ENCODE measurements at regions not wholly inside any gene's neighbourhood (a gene's known extent, or its start where the extent isn't known, plus 50 kb on each side); places are given as distances from the start of the nearest gene placed in this dataset.

DNA sequence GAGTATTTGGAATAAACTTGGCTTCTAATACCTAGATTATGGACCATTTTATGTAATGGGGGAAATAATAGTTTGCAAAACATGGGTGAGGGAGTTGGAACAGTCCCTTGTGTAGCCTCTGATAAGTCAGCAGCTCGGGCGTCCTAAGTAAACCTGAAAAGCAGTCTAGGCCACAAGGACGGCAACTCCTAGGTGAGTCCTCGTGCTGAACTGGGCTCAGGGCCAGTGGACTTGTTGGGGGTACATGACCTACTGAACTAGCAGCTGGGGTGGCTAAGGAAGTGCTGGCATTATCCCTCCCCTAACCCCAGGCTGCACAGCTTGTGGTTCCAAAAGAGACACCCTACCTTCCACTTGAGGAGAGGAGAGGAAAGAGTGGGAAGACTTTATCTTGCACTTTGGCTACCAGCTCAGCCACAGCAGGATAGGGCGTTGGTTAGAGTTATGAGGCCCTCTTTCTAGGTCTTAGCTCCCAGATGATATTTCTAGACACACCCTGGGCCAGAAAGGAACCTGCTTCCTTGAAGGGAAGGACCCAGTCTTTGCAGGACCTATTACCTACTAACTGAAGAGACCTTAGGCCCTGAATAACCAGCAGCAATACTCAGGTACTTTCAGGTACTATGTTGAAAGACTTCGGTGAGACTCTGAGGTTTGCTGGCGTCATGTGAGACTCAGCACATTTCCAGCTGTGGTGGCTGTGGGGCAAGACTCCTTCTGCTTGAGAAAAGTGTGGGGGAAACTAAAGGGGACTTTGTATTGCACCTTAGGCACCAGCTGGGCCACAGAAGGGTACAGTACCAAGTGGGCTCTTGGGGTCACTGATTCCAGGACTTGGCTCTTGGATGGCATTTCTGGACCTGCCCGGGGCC lies 71.0 kb downstream of the AQP4 start:
- DNase-seq, result no peak

- no peak for DNase-seq
Measured at GRCh38 chr18:26792661-26793060, 72.8 kb downstream of the AQP4 start.

DNA sequence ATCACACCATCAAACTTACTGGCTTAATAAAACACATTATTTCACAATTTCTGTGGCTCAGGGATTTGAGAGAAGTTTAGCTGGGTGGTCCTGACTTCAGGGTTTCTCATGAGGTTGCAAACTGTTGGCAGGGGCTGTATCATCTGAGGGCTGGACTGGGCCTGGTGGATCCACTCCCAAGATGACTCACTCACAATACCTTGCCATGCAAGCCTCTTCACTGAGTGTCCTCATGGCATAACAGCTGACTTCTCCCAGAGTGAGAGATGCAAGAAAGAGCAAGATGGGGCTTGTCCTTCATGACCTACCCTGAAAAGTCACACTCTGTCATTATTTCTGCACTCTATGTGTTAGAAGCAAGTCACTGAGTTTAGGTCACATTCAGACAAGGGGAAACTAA lies 73.8 kb downstream of the AQP4 start:
- DNase-seq, result no peak

- no peak for DNase-seq
Measured at GRCh38 chr18:26784599-26784998, 80.9 kb downstream of the AQP4 start.

DNA sequence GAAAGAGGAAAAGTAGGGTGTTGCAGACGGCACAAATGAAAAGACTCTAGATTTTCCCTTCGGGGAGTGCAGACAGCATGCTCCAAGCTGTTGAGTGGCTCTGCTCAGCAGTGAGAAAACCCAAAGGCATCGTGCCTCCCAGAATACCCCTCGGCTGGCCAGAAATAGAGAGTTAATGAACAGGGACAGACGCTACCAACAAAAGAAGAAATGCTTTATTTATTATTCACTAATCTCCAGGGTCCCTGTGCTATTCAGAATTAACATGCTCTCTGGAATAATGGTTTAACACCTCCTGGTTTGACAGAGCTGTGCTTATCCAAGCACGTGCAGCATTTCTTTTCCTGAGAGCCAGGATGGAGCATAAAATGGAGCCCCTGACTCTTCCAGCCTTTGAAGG lies 82.3 kb downstream of the AQP4 start:
- DNase-seq, result no peak

GRCh38 chr18:26780520-26781325 lies 84.8 kb downstream of the AQP4 start:
- no peak for DNase-seq

DNA sequence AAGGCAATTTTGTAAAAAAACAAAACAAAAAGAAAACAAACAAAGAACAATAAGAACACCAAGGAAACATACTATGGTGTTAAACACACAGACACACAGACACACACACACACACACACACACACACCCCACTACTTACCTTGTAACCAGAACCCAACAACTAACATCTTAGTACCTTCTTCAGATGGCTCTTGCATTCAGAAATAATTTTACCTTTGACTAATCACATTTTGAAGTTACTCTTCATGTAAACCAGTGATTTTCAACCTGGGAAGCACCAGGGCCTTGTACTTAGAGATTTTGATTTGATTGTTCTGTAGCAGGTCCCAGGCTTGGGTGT lies 87.5 kb downstream of the AQP4 start:
- no peak for DNase-seq

DNA sequence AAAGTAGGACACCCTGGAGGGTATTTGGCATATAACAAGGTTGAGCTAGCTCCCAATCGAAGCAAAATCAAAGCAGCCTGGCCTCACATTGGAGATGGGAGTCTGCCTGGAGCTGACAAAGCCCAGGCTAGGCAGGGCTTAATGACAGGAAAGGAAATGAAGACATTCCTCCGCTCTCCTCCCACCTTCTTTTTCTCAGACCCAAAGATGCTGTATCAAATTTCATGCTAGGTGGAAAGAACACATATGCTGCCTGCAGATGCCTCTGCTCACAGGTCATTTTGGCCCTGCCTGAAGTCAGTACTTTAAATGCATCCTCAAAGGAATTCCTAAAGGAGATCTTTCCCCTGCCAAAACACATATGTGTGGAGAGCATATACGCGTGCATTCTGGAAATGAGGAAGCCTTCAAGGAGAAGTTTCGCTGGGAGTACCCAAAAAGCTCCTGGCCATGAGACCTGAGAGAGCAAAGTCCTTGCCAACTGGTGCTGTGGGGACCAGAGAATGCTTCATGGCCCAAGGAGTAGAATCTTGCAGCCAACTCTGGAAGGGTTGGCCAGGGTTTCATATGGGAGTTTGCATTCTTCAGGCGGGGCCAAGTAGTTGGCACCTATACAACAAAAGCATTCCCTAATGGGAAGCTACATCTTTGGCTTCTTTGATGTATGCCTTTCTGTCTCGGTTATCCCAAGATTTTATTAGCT lies 88.0 kb downstream of the AQP4 start:
- no peak for DNase-seq

GRCh38 chr18:26772691-26773090 lies 92.8 kb downstream of the AQP4 start:
- DNase-seq, result no peak

DNA sequence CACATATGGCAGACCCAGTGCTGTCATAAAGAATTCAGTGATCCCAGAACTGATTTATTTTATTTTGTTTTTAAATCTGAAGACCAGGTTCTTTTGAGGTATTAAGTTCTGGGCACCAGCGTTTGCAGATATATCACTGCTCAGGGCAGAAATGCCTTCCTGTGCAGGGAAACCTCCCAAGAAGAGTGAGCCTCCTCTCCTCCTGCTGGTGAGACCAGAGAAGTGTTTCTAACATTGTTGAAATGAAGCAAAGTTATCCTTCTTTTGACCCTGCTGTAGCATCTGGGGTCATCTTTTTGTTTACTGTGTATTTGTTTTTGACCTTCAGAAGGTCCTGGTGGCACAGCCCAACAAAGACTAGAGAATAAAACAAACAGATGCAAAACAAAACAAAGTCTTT lies 94.0 kb downstream of the AQP4 start:
- DNase-seq, result no peak

DNA sequence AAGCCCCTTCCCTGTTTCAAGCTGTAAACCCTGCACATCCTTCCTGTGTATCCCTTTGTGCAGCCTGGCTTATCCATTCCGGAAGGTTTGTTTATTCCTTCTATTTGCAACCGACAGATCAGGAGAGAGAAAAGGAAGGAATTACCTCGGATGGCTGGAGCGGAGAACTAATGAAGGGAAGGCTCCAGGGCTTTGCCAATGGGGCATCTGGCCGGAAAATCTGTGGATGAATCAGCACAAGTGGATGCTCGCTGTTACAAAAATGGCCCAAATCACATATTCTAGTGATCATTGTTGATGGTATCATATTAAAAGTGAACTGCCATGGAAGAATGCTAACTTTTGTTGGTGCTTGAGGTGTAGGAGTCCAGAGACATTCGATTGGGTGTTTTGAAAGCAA lies 97.1 kb downstream of the AQP4 start:
- DNase-seq, result no peak

DNA sequence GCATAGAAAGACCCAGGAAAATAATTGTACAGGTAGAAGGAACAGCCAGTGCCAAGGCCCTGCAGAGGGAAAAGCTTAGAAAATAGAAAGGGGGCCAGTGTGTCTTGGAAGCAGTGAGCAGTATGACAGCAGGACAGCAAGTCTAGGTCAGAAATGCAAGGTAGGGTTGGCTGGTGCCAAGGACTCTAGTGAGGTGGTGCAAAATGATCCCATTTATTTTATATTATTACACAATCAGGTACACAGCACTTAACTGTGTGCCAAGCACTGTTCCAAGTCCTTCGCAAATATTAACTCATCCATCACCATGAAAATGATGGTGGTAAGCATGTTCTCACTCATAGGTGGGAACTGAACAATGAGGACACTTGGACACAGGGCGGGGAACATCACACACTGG lies 100.0 kb downstream of the AQP4 start:
- no peak for DNase-seq

- DNase-seq, result no peak
Measured at GRCh38 chr18:26764586-26764985, 100.9 kb downstream of the AQP4 start.

DNA sequence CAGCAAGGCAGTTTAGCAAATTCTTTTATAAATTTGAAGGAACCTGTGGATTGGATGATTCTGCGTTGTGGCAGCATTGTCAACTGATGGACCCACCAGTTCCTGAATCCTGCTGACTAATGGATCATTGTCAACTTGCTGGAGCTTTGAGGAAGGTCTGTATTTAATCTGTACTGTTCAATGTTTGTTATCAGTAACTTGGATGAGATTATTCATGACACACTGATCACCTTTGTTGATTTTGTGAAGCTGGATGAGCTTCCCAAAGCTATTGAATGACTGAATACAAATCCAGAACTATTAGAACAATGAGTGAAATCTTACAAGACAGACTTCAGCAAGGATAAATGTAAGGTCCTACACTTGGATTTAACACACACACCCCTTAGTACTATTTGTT lies 101.3 kb downstream of the AQP4 start:
- no peak for DNase-seq

GRCh38 chr18:26763446-26764110 lies 101.9 kb downstream of the AQP4 start:
- DNase-seq, result no peak

- no peak for DNase-seq
Measured at GRCh38 chr18:26757263-26758019, 108.1 kb downstream of the AQP4 start.

DNA sequence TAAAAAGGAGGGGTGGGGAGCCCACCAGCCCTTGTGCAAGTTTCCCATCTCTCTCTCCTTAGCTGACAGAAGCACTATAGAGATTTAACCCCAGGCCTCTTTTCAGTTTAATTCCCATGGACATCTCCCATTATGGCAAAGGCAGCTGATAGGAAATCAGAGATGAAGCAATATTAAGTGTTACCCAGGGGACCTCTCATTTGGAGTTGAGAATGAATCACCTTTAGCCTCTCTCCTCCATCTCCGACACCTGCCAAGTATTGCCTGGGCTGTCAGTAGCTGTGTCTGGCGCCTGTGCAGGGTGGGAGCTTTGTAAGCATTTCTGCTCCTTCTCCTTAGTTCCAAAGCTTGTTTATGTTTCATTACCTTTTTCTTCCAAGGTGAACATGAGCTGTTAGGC lies 109.0 kb downstream of the AQP4 start:
- no peak for DNase-seq

DNA sequence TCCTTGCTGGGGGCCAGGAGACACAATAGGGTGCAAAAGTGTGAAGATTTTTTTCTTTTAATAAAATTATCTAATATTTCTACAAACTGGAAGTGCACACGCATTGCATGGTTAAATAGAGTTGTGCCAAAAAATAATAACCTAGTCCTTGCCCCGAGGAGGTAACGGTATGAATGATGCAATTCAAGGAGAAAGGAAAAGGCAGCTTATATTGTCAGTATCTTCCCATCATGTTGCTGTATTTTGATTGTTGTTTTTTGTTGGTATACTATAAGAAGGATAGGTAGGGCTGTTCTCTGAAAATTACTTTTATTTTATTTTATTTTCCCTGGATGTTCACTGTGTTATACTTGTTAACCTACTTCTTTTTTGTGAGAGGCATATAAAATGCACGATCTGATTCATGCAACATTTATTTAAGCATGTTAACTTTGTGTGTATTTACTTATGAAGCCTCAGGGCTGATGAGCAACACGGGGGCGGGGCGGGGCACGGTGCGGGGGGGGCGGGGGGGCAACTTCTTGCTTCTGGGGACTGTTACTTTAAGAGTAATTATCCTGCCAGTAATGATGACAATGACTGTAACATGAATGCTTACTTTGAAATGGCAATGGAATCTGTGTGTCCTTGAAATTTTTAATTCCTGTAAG lies 118.6 kb downstream of the AQP4 start:
- DNase-seq, result no peak

DNA sequence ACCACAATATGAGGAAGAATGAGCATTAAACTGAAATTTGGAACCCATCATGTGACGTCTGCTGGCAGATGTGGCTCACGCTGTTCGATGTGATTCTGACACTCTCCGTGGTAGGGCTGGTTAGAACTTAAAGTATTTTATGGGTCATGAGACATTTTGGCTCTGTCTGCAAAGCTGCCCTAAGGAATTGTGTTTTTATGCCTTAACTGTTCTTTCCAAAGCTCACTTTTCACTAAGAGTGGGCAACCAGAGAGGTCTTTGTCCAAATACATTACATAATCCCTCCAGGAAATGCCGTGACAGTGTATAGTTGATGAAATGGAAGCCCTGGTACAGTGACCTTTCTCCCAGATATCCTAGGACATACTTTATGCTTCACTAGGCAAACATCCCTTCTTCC lies 119.1 kb downstream of the AQP4 start:
- DNase-seq, result no peak

- DNase-seq, result no peak
Measured at GRCh38 chr18:26745288-26746181, 120.0 kb downstream of the AQP4 start.

GRCh38 chr18:26741758-26742157 lies 123.7 kb downstream of the AQP4 start:
- DNase-seq, result no peak
